NCI-H446 treated with DMSO at 0.1 percent for 48 hours (cell line): ENCODE measurements at regions not wholly inside any gene's neighbourhood (a gene's known extent, or its start where the extent isn't known, plus 50 kb on each side); places are given as distances from the start of the nearest gene placed in this dataset.
"Not testable (repeated sequence)": the region's sequence is repeated elsewhere in the genome, so short reads cannot be mapped to it uniquely, and the experiment has no call there.

Source experiments
- DNase-seq: peaks from one replicate; lab custom pipeline; 2025; lab: John Stamatoyannopoulos, UW

- no peak for DNase-seq
Measured at GRCh38 chrY:9118704-9119103, 218.6 kb upstream of the TSPY4 start.

- DNase-seq = no peak
Measured at GRCh38 chrY:9124623-9125022, 212.6 kb upstream of the TSPY4 start.

GRCh38 chrY:9126545-9126944 lies 210.7 kb upstream of the TSPY4 start:
- no peak for DNase-seq

GRCh38 chrY:9143366-9143765 lies 193.9 kb upstream of the TSPY4 start:
- not testable (repeated sequence) for DNase-seq

GRCh38 chrY:9154552-9154951 lies 182.7 kb upstream of the TSPY4 start:
- DNase-seq = not testable (repeated sequence)

- DNase-seq = no peak
Measured at GRCh38 chrY:9155721-9156120, 181.5 kb upstream of the TSPY4 start.

- no peak for DNase-seq
Measured at GRCh38 chrY:9158616-9159015, 178.6 kb upstream of the TSPY4 start.

GRCh38 chrY:9160331-9160730 lies 176.9 kb upstream of the TSPY4 start:
- not testable (repeated sequence) for DNase-seq

GRCh38 chrY:9160976-9161375 lies 176.3 kb upstream of the TSPY4 start:
- not testable (repeated sequence) for DNase-seq

GRCh38 chrY:9161990-9162389 lies 175.3 kb upstream of the TSPY4 start:
- not testable (repeated sequence) for DNase-seq

- not testable (repeated sequence) for DNase-seq
Measured at GRCh38 chrY:9162424-9162823, 174.8 kb upstream of the TSPY4 start.

- DNase-seq = not testable (repeated sequence)
Measured at GRCh38 chrY:9177641-9178040, 159.6 kb upstream of the TSPY4 start.

GRCh38 chrY:9184827-9185226 lies 152.4 kb upstream of the TSPY4 start:
- not testable (repeated sequence) for DNase-seq

GRCh38 chrY:9207082-9207481 lies 130.2 kb upstream of the TSPY4 start:
- DNase-seq = not testable (repeated sequence)

- DNase-seq = no peak
Measured at GRCh38 chrY:9226409-9226808, 110.9 kb upstream of the TSPY4 start.

GRCh38 chrY:9257255-9257654 lies 80.0 kb upstream of the TSPY4 start:
- no peak for DNase-seq

- no peak for DNase-seq
Measured at GRCh38 chrY:9257725-9258124, 79.5 kb upstream of the TSPY4 start.

GRCh38 chrY:9259368-9259767 lies 77.9 kb upstream of the TSPY4 start:
- DNase-seq = peak; percentile 2

GRCh38 chrY:9260426-9260825 lies 76.8 kb upstream of the TSPY4 start:
- DNase-seq = no peak

GRCh38 chrY:9265551-9265950 lies 71.7 kb upstream of the TSPY4 start:
- no peak for DNase-seq

- not testable (repeated sequence) for DNase-seq
Measured at GRCh38 chrY:9270351-9270750, 66.9 kb upstream of the TSPY4 start.

- DNase-seq = not testable (repeated sequence)
Measured at GRCh38 chrY:9272847-9273246, 64.4 kb upstream of the TSPY4 start.

- not testable (repeated sequence) for DNase-seq
Measured at GRCh38 chrY:9278842-9279241, 58.4 kb upstream of the TSPY4 start.
